ENCODE measurements at regions not wholly inside any gene's neighbourhood (a gene's known extent, or its start where the extent isn't known, plus 50 kb on each side); places are given as distances from the start of the nearest gene placed in this dataset.
A peak's percentile ranks its signal among the peaks of the same experiment; 100 is the strongest.

DNA sequence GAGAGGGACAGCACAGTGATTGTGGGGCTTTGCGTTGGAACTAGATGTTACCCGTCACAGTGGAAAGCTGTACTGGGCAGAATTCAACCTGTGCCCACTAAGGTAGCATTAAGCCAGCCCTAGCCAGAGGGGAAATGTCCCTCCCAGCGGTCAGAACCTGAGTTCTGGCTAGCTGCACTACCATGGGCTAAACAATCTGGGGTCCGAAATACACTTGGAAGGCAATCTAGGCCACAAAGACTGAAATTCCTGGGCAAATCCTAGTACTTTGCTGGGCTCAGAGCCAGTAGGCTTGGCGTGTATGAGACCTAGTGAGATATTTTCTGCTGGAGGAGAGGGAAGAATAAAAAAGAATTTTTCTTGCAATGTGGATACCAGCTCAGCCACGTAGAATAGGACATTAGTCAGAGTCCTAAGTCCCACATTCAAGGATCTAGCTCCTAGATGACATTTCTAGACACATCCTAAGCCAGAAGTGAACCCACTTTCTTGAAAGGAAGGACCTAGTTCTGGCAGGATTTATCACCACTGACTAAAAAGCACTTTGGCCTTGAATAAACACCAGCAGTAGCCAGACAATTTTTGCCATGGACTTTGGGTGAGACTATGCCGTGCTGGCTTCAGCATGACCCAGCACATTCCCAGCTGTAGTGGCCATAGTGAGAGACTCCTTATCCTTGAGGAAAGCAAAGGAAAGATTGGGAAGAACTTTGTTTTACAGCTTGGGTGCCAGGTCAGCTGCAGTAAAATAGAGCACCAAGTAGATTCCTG is 618.0 kb downstream of the BRINP1 start:
- no peak overlapping the region for H3K4me3 ChIP-seq (ENCODE audit: low read length in 3 of 3)
- H3K27me3 ChIP-seq (ENCODE audit: control insufficient read depth, insufficient read depth, low read length) = no peaks in the 10 kb centered on the region
- H3K9ac ChIP-seq (ENCODE audit: low read length in 3 of 3) = no peak overlapping the region
- intact Hi-C loops (cut with DNase I) = no loop called here
- H3K9me3 ChIP-seq (ENCODE audit: control insufficient read depth in 2 of 3, insufficient read depth in 1 of 3, low read length in 3 of 3) = no peaks in the 10 kb centered on the region
- TF ChIP-seq CTCF (IDR thresholded peaks at IDR 0.05; ENCODE audit: borderline replicate concordance, extremely low read depth, insufficient read depth) = no peak
- H3K27ac ChIP-seq (ENCODE audit: low read depth in 2 of 2, low read length in 2 of 2) = peak overlapping the region in 1 of 2 donors; percentile 15
- H3K4me1 ChIP-seq (ENCODE audit: control insufficient read depth in 2 of 3, insufficient read depth in 2 of 3, low read depth in 1 of 3, low read length in 3 of 3) = no peaks in the 10 kb centered on the region
- DNase-seq (no peak), FAIRE-seq (no peak)
- no peaks in the 10 kb centered on the region for H3K36me3 ChIP-seq (ENCODE audit: control insufficient read depth in 2 of 3, insufficient read depth in 3 of 3, low read length in 3 of 3)

DNA sequence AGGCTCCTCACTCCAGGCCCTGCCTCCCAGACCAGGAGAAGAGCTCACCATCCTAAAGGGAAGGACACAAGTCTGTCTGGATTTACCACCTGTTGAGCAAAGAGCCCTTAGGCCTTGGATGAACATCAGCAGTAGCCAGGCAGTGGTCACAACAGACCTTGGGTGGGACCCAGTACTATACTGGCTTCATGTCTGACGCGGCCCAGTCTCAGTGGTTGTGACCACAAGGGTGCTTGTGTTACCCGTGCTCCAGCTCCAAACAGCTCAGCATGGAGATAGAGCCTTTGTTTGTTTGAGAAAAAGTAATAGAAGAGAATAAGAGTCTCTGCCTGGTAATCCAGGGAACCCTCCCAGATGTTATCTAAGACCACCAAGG is 617.4 kb downstream of the BRINP1 start:
- intact Hi-C loops (cut with DNase I) = no loop called here
- peak overlapping the region in 1 of 2 donors; percentile 12 for H3K27ac ChIP-seq (ENCODE audit: low read depth in 2 of 2, low read length in 2 of 2)
- no peaks in the 10 kb centered on the region for H3K4me1 ChIP-seq (ENCODE audit: control insufficient read depth in 2 of 3, insufficient read depth in 2 of 3, low read depth in 1 of 3, low read length in 3 of 3)
- no peak overlapping the region for H3K9ac ChIP-seq (ENCODE audit: low read length in 3 of 3)
- no peak for TF ChIP-seq CTCF (IDR thresholded peaks at IDR 0.05; ENCODE audit: borderline replicate concordance, extremely low read depth, insufficient read depth)
- DNase-seq (no peak), FAIRE-seq (no peak)
- H3K9me3 ChIP-seq (ENCODE audit: control insufficient read depth in 2 of 3, insufficient read depth in 1 of 3, low read length in 3 of 3) = no peaks in the 10 kb centered on the region
- H3K36me3 ChIP-seq (ENCODE audit: control insufficient read depth in 2 of 3, insufficient read depth in 3 of 3, low read length in 3 of 3) = no peaks in the 10 kb centered on the region
- H3K4me3 ChIP-seq (ENCODE audit: low read length in 3 of 3) = no peak overlapping the region
- H3K27me3 ChIP-seq (ENCODE audit: control insufficient read depth, insufficient read depth, low read length) = no peaks in the 10 kb centered on the region

- FAIRE-seq = no peak
- Histone ChIP-seq H3K9ac (ENCODE audit: low read length in 3 of 3) (no peak overlapping the region), H3K4me3 (ENCODE audit: low read length in 3 of 3) (no peak overlapping the region), H3K36me3 (ENCODE audit: control insufficient read depth in 2 of 3, insufficient read depth in 3 of 3, low read length in 3 of 3) (no peaks in the 10 kb centered on the region), H3K27ac (ENCODE audit: low read depth in 2 of 2, low read length in 2 of 2) (no peak overlapping the region), H3K9me3 (ENCODE audit: control insufficient read depth in 2 of 3, insufficient read depth in 1 of 3, low read length in 3 of 3) (peaks cover 0 to 2% (median 0%) of the 10 kb centered on the region in 3 donors), H3K4me1 (ENCODE audit: control insufficient read depth in 2 of 3, insufficient read depth in 2 of 3, low read depth in 1 of 3, low read length in 3 of 3) (no peaks in the 10 kb centered on the region), H3K27me3 (ENCODE audit: control insufficient read depth, insufficient read depth, low read length) (no peaks in the 10 kb centered on the region)
- TF ChIP-seq CTCF (IDR thresholded peaks at IDR 0.05; ENCODE audit: borderline replicate concordance, extremely low read depth, insufficient read depth) = no peak
- intact Hi-C loops (cut with DNase I) = no loop called here
- DNase-seq = peak in 2 of 5 donors; percentile 0 to 1
Observed at GRCh38 chr9:118761016-118761790, 608.0 kb downstream of the BRINP1 start.
